HEK293T (cell line): ENCODE measurements at regions not wholly inside any gene's neighbourhood (a gene's known extent, or its start where the extent isn't known, plus 50 kb on each side); places are given as distances from the start of the nearest gene placed in this dataset.

ENCODE experiments used
- FOXK2 ChIP-seq: fragments of 450-650 bp; IDR thresholded peaks from 2 replicates; pipeline ENCODE4 v1.6.1; 2016; ENCODE audit warnings: mild to moderate bottlenecking
- NFRKB ChIP-seq: fragments of 450-650 bp; IDR thresholded peaks from 2 replicates; pipeline ENCODE4 v1.6.1; 2016; ENCODE audit warnings: mild to moderate bottlenecking, moderate library complexity
- SP1 ChIP-seq: fragments of 450-650 bp; IDR thresholded peaks from 2 replicates; pipeline ENCODE4 v1.6.1; 2017

DNA sequence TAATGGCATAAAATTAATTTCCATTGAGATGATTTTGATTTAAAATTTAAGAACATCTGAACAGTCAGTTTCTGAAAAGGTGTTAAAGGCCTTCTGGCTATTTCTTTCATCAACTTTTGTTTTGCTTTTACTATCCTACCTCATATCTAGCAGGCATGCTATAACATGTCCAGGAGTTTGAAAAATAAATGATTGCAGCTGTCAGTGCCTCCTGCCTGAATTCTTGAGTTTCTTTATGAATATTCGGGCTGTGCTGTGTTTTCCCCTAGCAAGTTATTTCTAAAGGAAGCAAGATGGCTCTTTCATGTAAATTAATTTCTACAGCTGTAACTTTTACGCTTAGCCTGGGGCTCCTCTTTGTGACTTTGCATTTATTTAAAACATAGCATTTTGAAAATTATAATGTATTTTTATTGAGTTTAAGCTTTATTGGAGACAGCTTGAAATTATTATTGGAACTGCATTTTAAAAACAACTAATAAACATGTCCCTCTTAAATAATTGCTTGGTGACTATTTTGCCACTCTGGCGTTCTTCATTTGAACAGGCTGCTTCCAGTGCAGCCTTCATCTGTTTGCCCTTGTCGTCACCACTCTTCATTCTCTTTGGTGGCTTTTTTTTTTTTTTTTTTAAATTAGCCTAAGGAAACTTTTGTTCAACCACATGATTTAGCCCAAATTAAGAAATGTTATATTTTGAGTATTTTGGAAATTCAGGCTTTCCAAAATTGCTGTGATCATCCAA is 1083.4 kb upstream of the LRRN3 start:
- no peak for TF ChIP-seq SP1
- no peak for TF ChIP-seq FOXK2
- no peak for TF ChIP-seq NFRKB
